ENCODE measurements at regions not wholly inside any gene's neighbourhood (a gene's known extent, or its start where the extent isn't known, plus 50 kb on each side); places are given as distances from the start of the nearest gene placed in this dataset.

DNA sequence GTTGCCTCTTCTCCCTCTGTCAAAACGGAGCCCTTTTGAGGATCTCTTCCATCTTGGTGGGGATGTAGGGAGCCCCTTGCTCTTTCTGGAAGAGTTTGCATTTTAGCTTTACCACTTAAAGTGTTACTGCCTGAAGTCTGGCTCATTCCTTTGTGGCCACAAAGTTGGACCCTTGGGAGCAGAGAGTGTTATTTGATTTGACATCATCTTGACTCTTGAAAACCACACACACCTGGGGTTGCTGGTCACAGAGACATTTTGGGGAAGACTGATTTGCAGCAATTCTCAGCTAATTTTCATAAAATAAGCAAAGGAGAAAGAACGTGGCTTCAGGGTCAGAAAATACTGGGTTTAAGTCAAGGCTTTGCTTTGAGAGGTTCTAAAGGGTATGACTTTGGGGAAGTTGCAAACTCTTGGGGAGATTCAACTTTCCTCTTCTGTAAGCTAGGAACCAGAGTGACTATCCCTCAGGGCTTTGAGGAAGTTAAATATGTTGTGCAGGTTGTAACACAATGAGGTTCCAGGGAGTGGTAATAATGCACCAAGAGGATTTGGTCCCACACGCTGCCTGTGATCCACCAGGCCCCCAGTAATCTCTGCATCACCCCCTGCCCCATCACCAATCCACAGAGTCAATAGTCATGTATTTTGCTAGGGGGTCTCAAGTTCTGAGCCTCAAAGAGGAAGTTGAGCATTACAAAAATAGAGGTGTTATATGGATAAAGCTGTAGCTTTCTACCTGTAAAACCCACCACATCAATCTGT is 141.6 kb upstream of the SLC24A3 start:
- Histone ChIP-seq H3K4me1 (peaks cover 0 to 3% of the 10 kb centered on the region in 2 donors), H3K27me3 (no peaks in the 10 kb centered on the region), H3K36me3 (no peaks in the 10 kb centered on the region), H3K27ac (peak overlapping the region in 1 of 2 donors; percentile 16), H3K4me3 (no peak overlapping the region), H3K9me3 (peaks cover 0 to 7% of the 10 kb centered on the region in 2 donors)
- intact Hi-C loops (cut with DNase I) = no loop called here
- DNase-seq (no peak), ATAC-seq (no peak)
- TF ChIP-seq, protein P1, sequence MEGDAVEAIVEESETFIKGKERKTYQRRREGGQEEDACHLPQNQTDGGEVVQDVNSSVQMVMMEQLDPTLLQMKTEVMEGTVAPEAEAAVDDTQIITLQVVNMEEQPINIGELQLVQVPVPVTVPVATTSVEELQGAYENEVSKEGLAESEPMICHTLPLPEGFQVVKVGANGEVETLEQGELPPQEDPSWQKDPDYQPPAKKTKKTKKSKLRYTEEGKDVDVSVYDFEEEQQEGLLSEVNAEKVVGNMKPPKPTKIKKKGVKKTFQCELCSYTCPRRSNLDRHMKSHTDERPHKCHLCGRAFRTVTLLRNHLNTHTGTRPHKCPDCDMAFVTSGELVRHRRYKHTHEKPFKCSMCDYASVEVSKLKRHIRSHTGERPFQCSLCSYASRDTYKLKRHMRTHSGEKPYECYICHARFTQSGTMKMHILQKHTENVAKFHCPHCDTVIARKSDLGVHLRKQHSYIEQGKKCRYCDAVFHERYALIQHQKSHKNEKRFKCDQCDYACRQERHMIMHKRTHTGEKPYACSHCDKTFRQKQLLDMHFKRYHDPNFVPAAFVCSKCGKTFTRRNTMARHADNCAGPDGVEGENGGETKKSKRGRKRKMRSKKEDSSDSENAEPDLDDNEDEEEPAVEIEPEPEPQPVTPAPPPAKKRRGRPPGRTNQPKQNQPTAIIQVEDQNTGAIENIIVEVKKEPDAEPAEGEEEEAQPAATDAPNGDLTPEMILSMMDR (IDR thresholded peaks at IDR 0.05) = no peak

DNA sequence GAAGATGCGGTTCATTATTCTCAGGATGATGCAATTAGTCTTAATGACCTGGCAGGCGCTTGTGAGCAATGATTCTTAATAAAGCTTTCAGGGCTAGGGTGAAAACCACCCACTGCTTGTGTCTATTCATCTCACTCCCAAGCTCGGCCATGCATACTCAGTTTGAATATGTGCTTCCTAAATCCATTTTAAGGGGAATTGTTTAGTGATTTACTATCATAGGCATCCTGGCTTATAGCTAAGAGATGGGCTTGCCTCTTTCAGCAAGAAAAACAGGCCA is 141.1 kb upstream of the SLC24A3 start:
- intact Hi-C loops (cut with DNase I) = no loop called here
- ATAC-seq = no peak
- no peaks in the 10 kb centered on the region for H3K36me3 ChIP-seq
- H3K27me3 ChIP-seq = no peaks in the 10 kb centered on the region
- H3K4me1 ChIP-seq = peaks cover 0 to 3% of the 10 kb centered on the region in 2 donors
- H3K4me3 ChIP-seq = no peak overlapping the region
- peaks cover 0 to 2% of the 10 kb centered on the region in 2 donors for H3K9me3 ChIP-seq
- DNase-seq = no peak
- TF ChIP-seq, protein P1 (IDR thresholded peaks at IDR 0.05) = no peak
- no peak overlapping the region for H3K27ac ChIP-seq

DNA sequence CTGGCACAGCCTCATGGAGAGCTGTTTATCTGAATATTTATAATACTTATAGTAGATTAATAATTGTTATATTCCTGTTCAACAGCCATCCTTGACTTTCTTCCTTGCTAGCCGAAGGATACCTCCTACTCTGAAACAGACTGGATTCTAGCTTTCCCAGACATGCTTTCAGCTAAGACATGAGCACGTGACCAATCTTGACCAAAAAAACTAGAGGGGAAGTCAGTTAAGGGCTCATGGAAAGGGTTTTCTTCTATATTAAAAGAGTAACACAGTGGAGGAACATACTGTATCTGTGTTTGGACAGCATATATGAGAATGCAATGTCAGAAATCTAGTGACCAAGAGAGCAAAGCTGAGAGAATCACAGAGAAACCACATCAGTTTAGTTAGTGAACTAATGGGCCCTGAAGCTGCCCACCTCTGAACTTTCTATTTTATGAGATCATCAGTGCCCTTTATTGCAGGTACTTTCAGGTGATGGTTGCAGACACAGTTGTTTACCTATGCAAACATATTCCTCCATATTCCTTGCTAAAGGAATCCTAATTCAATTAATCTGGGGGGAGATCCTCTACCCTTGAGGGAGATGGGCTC is 140.4 kb upstream of the SLC24A3 start:
- peaks cover 0 to 3% of the 10 kb centered on the region in 2 donors for H3K4me1 ChIP-seq
- DNase-seq (no peak), ATAC-seq (no peak)
- H3K9me3 ChIP-seq = no peaks in the 10 kb centered on the region
- H3K36me3 ChIP-seq = no peaks in the 10 kb centered on the region
- no peak overlapping the region for H3K4me3 ChIP-seq
- H3K27me3 ChIP-seq = no peaks in the 10 kb centered on the region
- no peak overlapping the region for H3K27ac ChIP-seq
- TF ChIP-seq, protein P1 (IDR thresholded peaks at IDR 0.05) = no peak
- intact Hi-C loops (cut with DNase I) = no loop called here

DNA sequence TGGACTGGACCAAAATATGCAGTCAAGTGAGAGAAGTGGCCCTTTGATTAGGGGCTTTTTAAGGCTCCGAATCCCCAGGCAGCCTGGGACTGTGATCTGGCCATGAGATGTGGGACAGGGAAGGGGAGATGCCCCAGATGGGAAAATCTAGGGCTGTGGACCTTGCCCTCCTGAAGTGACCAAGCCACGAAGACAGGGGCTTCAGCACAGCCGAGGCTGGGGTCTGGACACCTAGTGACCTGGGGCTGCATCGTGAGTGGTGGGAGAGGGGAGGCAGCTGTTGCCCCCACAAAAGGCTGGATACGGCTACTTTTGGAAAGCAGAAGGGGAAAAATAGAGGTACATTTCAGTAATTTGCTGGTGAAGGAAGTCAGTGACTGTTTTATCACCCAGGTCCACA is 139.5 kb upstream of the SLC24A3 start:
- Histone ChIP-seq H3K27ac (no peak overlapping the region), H3K4me3 (no peak overlapping the region), H3K36me3 (no peaks in the 10 kb centered on the region), H3K4me1 (peaks cover 0 to 3% of the 10 kb centered on the region in 2 donors), H3K27me3 (no peaks in the 10 kb centered on the region), H3K9me3 (no peaks in the 10 kb centered on the region)
- intact Hi-C loops (cut with DNase I) = no loop called here
- ATAC-seq = no peak
- no peak for DNase-seq
- TF ChIP-seq, protein P1 (IDR thresholded peaks at IDR 0.05) = no peak

DNA sequence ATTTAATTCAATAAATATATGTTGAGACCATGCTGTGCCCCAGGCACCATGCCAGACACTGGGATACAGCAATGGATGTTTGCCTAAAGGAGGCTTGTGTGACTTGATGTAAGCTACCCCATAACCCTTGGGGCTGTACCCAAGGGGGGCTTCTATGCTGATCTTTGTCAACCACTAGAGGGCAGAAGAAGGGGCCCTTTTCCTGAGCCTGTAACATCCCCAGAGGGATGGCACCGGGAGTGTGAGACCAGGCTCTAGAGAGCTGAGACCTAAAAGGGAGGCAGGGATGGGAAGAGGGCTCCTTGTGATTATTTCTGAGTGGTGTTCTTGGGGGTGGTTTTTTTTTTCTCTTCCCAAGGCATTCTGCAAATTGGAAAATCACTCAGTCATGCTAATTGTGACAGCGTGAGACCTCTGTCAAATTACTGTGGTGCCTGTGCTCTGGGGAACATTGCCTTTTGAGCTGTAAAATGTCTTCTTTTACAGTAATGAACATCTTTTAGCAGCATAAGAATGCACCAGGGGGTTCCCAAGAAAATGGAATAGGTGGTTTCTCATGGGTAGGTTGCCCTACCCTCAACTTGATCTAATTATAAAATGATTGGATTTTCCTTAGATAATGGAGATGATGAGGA is 138.7 kb upstream of the SLC24A3 start:
- intact Hi-C loops (cut with DNase I) = no loop called here
- no peak for ATAC-seq
- no peaks in the 10 kb centered on the region for H3K36me3 ChIP-seq
- no peak overlapping the region for H3K4me3 ChIP-seq
- H3K27me3 ChIP-seq = no peaks in the 10 kb centered on the region
- no peak overlapping the region for H3K27ac ChIP-seq
- H3K4me1 ChIP-seq = peaks cover 0 to 3% of the 10 kb centered on the region in 2 donors
- DNase-seq = no peak
- H3K9me3 ChIP-seq = no peaks in the 10 kb centered on the region
- TF ChIP-seq, protein P1 (IDR thresholded peaks at IDR 0.05) = peak in 1 of 2 donors; percentile 19

All from left lung (tissue), 4 donors.